Adrenal gland (tissue), 9 donors: ENCODE measurements at regions not wholly inside any gene's neighbourhood (a gene's known extent, or its start where the extent isn't known, plus 50 kb on each side); places are given as distances from the start of the nearest gene placed in this dataset.
"Not testable (repeated sequence)": the region's sequence is repeated elsewhere in the genome, so short reads cannot be mapped to it uniquely, and the experiment has no call there.

Experiments used
- DNase-seq, 7 donors: peaks; one replicate each; pipeline ENCODE4 v3.0.0-alpha.2; 2019 to 2020
- H3K27ac ChIP-seq, 5 donors: fragments of 200-600 bp; sonication (generic) in 4 of 5; 1 replicate in 3 of 5; 2 replicates in 2 of 5; pipeline versions ENCODE4 v1.5.1 to v1.8.0; 2016 to 2020; ENCODE audit warnings: mild to moderate bottlenecking in 1 of 5
- H3K27me3 ChIP-seq: fragments of 200-600 bp; 2 replicates; pipeline ENCODE4 v1.8.0; 2021
- H3K36me3 ChIP-seq, 2 donors: fragments of 200-600 bp; replicated peaks in 1 of 2; 1 replicate in 1 of 2; 2 replicates in 1 of 2; pipeline versions ENCODE4 v1.5.1 to v1.8.0; 2018 to 2022
- H3K4me1 ChIP-seq, 2 donors: fragments of 200-600 bp; replicated peaks in 1 of 2; 1 replicate in 1 of 2; 2 replicates in 1 of 2; pipeline versions ENCODE4 v1.5.1 to v1.8.0; 2018 to 2021
- H3K4me3 ChIP-seq, 4 donors: fragments of 200-600 bp; sonication (generic) in 3 of 4; one replicate each; pipeline ENCODE4 v1.5.1; 2016 to 2018
- H3K9me3 ChIP-seq, 3 donors: fragments of 200-600 bp; sonication (generic) in 1 of 3; replicated peaks in 1 of 3; 1 replicate in 2 of 3; 2 replicates in 1 of 3; pipeline versions ENCODE4 v1.5.1 to v1.8.0; 2016 to 2021
- WGBS, 4 donors: extraction: QIAGEN DNeasy Blood & Tissue Kit in 2 of 4; methylation state at CpG; one replicate each; pipeline versions ENCODE4 v1.1.5 to v1.1.7; 2013 to 2017; 5-methylcytosine and 5-hydroxymethylcytosine counted together
- intact Hi-C, 2 donors: fragments of 100-400 bp; cut with DNase I; formaldehyde crosslinking; loops; one replicate each; pipeline versions ENCODE4 v1.14.1 to v1.15.0; 2022 to 2023
- TF ChIP-seq, protein P1 (sequence below), 6 experiments: fragments of 450-650 bp in 4 of 6; fragments of 200-600 bp in 2 of 6; sonication (generic) in 1 of 6; IDR thresholded peaks; 1 replicate in 5 of 6; 2 replicates in 1 of 6; pipeline versions ENCODE4 v1.5.1 to v1.8.0; 2016 to 2021; ENCODE audit warnings: antibody characterized with exemption in 6 of 6, mild to moderate bottlenecking in 2 of 6, moderate library complexity in 1 of 6
- donor health status: healthy with polysubstance abuse.
- donor health status: Bipolar disorder and iron deficiency.
- donor health status: DM: yes; HTN: yes; CAD: no.
- donor health status: DM: no; HTN: no; CAD: no.
- donor health status: DM: no; HTN: no; CAD: no.

DNA sequence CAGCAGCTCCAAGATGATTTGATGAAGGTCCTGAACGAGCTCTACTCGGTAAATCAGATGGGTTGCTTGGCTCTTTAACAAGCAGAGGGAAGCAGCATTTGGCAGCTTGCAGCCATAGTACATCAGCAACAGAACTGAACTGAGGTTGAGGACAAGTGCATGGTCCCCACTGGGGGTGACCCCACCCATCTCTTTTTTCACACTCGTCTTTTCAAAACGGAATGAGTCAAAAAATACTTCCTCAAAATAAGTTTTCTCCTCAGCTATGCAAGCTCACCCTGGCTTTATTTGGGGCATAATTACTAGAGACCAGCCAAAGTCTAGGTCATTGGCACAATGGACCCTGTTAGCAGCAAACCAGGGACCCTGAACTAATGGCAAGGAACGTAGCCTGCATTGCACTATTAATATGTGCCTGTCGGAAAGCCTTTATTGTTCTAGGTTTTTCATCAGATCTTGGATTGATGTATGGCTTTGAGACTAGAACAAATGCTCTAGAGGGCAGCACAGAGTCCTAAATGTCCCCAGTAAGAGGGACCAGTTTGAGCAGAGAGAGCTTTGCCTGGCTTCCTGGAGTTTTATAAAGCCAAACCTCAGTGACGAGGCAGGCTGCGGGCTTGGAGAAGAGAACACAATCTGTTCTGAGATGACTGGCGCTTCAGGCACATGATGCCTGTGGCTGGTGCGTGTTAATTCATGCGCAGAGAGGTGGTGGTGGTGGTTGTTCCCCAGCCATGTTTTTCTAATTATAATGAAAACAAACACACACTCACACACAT is 86.1 kb upstream of the IKBKE start:
- TF ChIP-seq, protein P1, sequence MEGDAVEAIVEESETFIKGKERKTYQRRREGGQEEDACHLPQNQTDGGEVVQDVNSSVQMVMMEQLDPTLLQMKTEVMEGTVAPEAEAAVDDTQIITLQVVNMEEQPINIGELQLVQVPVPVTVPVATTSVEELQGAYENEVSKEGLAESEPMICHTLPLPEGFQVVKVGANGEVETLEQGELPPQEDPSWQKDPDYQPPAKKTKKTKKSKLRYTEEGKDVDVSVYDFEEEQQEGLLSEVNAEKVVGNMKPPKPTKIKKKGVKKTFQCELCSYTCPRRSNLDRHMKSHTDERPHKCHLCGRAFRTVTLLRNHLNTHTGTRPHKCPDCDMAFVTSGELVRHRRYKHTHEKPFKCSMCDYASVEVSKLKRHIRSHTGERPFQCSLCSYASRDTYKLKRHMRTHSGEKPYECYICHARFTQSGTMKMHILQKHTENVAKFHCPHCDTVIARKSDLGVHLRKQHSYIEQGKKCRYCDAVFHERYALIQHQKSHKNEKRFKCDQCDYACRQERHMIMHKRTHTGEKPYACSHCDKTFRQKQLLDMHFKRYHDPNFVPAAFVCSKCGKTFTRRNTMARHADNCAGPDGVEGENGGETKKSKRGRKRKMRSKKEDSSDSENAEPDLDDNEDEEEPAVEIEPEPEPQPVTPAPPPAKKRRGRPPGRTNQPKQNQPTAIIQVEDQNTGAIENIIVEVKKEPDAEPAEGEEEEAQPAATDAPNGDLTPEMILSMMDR (IDR thresholded peaks at IDR 0.05), result peak in 4 of 6 experiments; percentile 10 to 21 (median 11)
- H3K4me1 ChIP-seq, H3K9me3 ChIP-seq, H3K4me3 ChIP-seq, H3K27me3 ChIP-seq, H3K36me3 ChIP-seq, H3K27ac ChIP-seq, intact Hi-C loops: not testable (repeated sequence)
- 29 to 77% (median 69%) methylated on average over 2 to 5 of the region's 11 CpGs for WGBS, 4 donors
- peak in 3 of 7 donors; percentile 18 to 26 (median 24) for DNase-seq

- H3K36me3 ChIP-seq, H3K4me3 ChIP-seq, H3K4me1 ChIP-seq, DNase-seq, H3K9me3 ChIP-seq, intact Hi-C loops, H3K27ac ChIP-seq, H3K27me3 ChIP-seq: not testable (repeated sequence)
- WGBS, 4 donors, result 81 to 100% (median 93%) methylated on average over 1 of the region's 1 CpG
Measured at GRCh38 chr1:206384891-206385290, 85.4 kb upstream of the IKBKE start.

DNA sequence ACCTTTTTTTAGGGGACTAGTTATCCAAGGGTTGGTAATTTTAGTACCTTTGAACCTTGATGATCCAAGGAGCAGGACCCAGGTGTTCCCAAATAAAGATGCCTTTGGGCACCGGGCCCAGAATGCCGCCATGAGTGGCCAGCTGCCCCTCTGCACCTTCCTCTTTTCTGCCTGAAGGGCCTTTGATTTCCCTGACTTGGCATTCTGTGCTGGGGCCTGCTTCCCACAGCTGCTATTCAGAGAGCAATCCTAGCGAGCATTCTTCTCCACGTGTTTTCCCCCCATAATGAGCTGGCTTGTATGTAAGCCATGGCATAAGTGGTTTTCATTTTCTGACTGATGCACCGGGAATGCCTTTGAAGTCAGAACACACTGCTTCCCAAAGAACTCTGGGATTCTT is 82.6 kb upstream of the IKBKE start:
- H3K27ac ChIP-seq, H3K36me3 ChIP-seq, H3K4me3 ChIP-seq, DNase-seq, H3K27me3 ChIP-seq, intact Hi-C loops, H3K9me3 ChIP-seq, H3K4me1 ChIP-seq: not testable (repeated sequence)
- WGBS, 4 donors, result no CpG with 5 or more reads among the region's 5 CpGs

DNA sequence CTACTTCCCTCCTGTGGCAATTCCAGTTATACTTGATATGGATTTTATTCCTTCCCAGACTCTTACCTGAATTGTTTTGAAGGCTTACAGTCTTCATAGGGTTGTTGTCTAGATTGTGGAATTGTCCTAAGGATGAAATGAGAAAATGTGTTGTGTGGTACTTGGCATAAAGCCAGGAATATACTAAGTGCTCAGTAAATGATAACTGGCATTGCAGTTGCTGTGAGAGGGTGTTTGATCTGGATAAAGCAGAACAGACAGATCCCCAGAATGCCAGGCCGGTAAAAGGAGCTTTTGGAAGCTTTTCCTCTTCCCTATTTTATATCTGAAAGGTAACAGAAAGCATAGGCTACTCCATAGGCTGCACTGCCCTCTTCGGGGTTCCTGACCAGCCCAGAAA is 78.4 kb upstream of the IKBKE start:
- H3K4me3 ChIP-seq, H3K27me3 ChIP-seq, intact Hi-C loops, H3K4me1 ChIP-seq, H3K9me3 ChIP-seq, DNase-seq, H3K36me3 ChIP-seq, H3K27ac ChIP-seq: not testable (repeated sequence)
- WGBS, 4 donors, result 86 to 100% (median 96%) methylated on average over 1 of the region's 2 CpGs

DNA sequence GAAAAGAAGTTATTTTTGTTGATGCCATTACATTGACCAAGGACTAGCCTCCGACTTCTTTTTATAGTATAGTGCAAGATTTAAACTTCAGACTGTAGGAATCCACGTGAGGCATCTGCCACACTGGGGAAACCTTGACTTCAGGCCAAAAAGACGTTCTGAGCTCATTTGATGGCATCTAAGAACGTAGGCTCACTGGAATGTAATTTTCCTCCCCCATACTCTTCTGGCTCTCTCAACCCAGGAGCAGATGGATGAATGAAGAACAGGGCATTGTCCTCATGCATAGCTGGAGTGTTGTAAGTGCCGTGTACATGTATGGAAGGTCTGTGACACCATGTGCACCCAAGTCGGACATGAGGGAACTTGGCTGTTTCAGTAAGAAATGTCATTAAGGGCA is 72.8 kb upstream of the IKBKE start:
- H3K4me3 ChIP-seq, H3K4me1 ChIP-seq, intact Hi-C loops, H3K36me3 ChIP-seq, H3K27ac ChIP-seq, H3K27me3 ChIP-seq, H3K9me3 ChIP-seq, DNase-seq: not testable (repeated sequence)
- 44 to 60% (median 45%) methylated on average over 2 to 3 of the region's 6 CpGs; no CpG with 5 or more reads in 1 of the 4 donors for WGBS, 4 donors

GRCh38 chr1:206398261-206398660 is 72.0 kb upstream of the IKBKE start:
- H3K36me3 ChIP-seq, H3K4me3 ChIP-seq, H3K27me3 ChIP-seq, intact Hi-C loops, H3K9me3 ChIP-seq, H3K4me1 ChIP-seq, H3K27ac ChIP-seq, DNase-seq: not testable (repeated sequence)
- 97 to 100% (median 100%) methylated on average over 2 of the region's 3 CpGs for WGBS, 4 donors

- H3K4me1 ChIP-seq, DNase-seq, intact Hi-C loops, H3K9me3 ChIP-seq, H3K36me3 ChIP-seq, H3K27ac ChIP-seq, H3K4me3 ChIP-seq, H3K27me3 ChIP-seq: not testable (repeated sequence)
- 77 to 80% methylated on average over 1 to 2 of the region's 5 CpGs; no CpG with 5 or more reads in 2 of the 4 donors for WGBS, 4 donors
Measured at GRCh38 chr1:206403612-206404307, 66.5 kb upstream of the IKBKE start.

DNA sequence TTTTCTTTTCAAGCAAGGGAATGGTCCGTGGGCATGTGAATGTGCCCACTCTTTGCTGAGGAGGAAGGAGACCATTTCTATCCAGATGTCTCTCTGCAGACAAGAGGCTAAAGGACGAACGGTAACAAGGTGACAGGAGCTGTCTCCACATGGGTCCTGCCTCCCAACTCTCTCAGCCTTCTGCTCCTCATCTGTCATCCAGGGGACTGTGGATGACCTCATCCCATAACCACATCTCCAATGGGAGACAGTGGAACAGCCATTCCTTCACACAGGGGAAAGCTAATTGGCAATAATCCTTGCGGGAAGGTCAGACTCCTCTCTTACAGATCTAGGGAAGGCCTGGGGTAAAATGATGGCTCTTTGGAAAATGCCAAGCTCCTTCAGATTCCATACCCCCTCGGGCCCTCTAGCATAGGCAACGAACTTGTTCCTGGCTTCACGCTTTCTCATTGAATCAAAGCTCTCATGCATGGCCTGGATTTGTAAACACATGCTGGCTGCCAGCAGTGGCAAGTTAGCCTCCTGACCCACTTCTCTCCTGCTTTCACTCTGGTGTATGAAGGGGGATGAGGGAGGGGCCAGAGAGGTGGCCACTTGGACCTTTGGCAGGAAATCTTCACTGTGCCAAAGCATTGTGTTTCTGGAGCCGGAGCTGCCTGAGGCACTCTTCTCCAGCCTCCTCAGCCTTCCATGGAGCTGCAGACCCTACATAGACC is 65.8 kb upstream of the IKBKE start:
- WGBS, 4 donors, result 63 to 76% (median 66%) methylated on average over 5 to 6 of the region's 8 CpGs; no CpG with 5 or more reads in 1 of the 4 donors
- H3K4me3 ChIP-seq, H3K36me3 ChIP-seq, H3K9me3 ChIP-seq, intact Hi-C loops, H3K4me1 ChIP-seq, H3K27ac ChIP-seq, DNase-seq, H3K27me3 ChIP-seq: not testable (repeated sequence)

DNA sequence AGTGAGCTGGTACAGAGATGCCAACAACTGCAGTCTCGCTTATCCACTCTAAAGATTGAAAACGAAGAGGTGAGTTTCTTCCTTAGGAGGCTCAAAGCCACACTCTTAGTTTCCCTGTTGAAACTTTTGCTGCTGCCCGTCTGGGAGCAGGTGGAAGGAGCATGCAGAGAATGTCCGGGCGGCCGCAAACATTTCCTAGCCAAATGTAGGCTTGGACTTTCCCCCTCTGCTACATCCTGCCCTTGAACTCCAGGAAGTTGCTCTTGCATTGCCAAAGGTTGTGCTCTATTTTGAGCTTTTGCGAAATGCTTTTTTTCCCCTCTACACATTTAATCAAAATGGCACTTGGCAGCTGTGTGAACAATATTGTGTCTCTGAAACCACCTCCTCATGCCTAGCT is 65.0 kb upstream of the IKBKE start:
- intact Hi-C loops, H3K4me3 ChIP-seq, DNase-seq, H3K27ac ChIP-seq, H3K9me3 ChIP-seq, H3K27me3 ChIP-seq, H3K36me3 ChIP-seq, H3K4me1 ChIP-seq: not testable (repeated sequence)
- WGBS, 4 donors, result no CpG with 5 or more reads among the region's 7 CpGs
